ENCODE measurements at regions not wholly inside any gene's neighbourhood (a gene's known extent, or its start where the extent isn't known, plus 50 kb on each side); places are given as distances from the start of the nearest gene placed in this dataset.

DNA sequence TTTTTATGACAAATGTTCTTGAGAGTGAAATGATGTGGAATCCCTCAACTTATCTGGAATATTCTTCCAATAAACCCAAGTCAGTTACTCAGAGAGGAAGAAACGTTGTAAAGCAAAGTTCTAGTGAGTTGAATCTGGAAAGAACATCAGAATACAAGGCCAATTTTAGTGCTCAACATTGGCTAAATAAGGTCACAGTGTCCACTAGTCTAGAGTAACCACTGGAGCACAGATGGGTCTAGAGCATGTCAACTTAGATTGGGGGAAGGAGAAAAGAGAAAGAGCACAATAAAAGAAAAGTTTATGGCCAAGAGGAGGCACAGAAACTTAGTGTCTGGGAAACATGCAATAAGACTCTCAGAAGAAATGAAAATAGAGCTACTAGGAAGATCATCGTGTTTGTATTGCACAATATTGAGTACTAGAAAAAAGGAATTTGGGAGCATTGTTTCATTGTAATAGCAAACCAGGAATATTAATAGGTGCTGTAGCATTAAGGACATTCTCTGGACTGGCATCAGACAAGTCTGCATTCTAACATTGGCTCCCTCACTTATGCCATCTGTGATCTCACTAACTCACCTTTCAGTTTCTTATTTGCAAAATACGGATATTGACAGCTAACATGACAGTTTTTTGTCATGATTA, 1318.5 kb downstream of the PCDH9 start:
- Histone ChIP-seq H3K4me3 (no peak overlapping the region), H3K27ac (peak overlapping the region in 1 of 21 experiments; percentile 12)

DNA sequence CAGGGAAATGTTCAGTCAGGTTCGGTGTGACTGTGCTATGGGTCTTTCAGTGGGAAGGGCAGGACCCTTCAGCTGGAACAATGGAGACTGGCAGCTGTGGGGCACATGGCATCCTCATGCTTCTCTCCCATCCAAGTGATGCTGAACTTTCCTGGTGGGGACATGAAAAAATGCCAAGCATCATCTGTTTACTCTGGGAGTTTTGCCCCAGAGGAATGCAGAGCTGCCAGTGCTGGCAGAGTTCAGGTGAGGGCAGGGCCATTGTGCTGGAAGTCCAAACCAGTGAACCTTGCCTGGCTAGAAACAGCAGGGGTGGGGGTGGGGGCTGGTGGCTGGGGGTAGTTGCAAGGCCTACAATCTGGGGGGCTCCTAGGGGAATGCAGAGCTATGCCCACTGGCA, 1320.6 kb downstream of the PCDH9 start:
- H3K4me3 ChIP-seq = no peak overlapping the region
- no peak overlapping the region for H3K27ac ChIP-seq

DNA sequence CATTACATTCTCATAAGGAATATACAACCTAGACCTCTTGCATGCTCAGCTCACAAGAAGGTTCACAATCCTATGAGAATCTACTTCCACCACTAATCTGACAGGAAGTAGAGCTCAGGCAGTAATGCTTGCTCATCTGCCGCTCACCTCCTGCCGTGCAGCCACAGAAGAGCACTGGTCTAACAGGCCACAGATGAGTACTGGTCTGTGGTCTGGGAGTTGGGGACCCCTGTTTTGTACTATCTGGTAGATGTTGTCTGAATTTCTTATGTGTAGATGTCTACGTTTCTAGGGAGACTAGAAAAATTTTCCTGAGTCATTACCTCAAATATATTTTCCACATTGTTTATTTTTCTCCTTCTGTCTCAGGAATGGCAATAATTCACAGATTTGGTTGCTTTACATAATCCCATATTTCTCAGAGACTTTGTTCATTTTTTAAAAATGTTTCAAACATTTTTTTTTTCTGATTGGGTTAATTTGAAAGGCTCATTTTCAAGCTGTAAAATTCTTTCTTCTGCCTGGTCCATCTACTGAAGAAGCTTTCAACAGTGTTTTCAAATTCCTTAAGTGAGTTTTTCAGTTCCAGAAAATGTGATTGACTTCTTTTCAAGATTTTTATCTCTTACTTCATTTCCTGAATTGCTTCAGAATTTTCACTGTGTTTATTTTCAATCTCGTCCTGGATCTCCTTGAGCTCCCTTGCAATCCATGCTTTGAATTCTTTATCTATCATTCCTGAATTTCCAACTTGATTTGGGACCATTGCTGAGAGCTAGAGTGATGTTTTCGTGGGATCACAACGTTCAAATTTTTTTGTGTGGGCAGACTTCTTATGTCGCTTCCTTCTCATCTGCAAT, 1322.2 kb downstream of the PCDH9 start:
- H3K4me3 ChIP-seq = no peak overlapping the region
- H3K27ac ChIP-seq = no peak overlapping the region

DNA sequence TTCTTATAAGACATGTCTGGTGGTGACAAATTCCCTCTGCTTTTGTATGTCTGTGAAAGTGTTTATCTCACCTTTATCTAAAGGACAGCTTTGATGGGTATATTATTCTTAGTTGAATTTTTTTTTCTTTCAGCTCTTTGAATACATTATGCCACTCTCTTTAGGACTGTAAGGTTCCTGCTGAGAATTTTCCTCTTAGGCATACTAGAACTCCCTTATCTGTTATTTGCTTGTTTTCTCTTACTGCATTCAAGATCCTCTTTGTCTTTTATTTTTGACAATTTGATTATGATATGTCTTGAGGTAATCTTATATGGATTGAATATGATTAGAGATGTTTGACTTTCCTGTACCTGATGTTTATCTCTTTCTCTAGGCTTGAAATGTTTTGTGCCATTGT, 1328.4 kb downstream of the PCDH9 start:
- Histone ChIP-seq H3K4me3 (no peak overlapping the region), H3K27ac (no peak overlapping the region)

DNA sequence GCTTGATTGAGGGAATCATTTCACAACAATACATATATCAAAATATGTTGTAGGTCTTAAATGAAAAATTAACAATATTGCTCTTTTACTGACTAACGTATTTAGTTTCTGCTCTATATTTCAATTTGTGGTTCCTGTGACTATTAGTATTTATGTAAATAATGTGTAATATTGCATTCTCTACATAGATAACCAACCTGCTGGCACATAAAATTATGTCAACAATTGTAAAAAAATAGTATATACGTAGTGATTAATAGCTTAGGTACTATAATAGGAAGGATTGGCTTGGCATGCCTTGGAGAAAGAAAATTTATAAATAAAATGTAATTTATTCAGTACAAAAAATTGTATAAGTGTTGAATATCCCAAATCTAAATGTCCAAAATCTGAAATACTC, 1336.1 kb downstream of the PCDH9 start:
- Histone ChIP-seq H3K4me3 (no peak overlapping the region), H3K27ac (no peak overlapping the region)

DNA sequence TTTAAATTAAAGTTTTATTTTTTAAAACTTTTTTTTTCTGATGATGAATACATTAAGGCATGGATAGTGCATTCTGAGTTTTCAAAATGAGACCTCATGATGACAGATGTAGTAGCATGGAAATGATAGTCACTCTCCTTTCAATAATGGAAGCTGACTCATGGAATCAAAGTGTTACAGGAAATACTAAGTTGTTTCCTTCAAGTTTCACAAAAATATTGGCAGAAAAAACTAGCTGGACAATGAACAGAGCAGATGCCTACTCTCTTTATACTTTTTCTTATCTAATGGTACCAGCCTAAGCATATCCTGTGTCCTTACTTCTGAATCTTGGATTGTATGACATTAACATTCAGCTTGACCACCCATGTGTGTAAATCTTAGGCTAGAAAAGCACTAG, 1337.3 kb downstream of the PCDH9 start:
- no peak overlapping the region for H3K4me3 ChIP-seq
- no peak overlapping the region for H3K27ac ChIP-seq

DNA sequence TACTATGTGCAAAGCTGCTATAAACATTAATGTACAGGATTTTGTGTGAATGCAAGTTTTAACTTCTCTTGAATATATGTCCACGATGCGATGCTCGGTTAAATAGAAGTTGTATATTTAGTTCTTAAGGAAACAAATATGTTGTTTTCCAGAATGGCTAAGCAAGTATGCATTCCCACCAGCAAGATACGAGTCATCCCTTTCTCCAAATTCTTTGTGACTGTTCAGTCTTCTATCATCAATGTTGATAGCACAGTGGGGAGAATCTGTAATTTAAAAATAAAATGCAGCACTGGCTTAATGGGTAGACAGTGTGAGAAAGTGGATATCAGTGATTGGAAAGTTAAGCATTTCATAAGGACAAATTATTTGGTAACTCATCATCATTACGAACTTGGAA, 1340.8 kb downstream of the PCDH9 start:
- no peak overlapping the region for H3K27ac ChIP-seq
- no peak overlapping the region for H3K4me3 ChIP-seq

DNA sequence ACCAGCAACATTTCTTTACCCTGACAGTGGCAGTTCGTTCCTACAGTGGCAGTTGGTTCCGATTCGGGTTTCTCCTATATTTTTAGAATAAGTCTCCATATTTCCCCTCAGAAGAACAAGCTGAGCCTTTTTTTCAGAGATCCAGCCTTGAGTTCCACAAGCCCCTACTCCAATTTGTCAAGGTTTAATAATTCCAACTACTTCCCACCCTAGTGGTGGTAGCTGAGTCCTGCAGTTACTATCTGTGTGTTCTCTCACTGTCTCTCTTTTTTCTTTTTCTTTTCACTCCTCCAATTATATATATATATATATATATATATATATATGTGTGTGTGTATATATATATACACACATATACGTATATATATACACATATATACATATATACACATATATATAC, 1347.3 kb downstream of the PCDH9 start:
- Histone ChIP-seq H3K4me3 (no peak overlapping the region), H3K27ac (no peak overlapping the region)

DNA sequence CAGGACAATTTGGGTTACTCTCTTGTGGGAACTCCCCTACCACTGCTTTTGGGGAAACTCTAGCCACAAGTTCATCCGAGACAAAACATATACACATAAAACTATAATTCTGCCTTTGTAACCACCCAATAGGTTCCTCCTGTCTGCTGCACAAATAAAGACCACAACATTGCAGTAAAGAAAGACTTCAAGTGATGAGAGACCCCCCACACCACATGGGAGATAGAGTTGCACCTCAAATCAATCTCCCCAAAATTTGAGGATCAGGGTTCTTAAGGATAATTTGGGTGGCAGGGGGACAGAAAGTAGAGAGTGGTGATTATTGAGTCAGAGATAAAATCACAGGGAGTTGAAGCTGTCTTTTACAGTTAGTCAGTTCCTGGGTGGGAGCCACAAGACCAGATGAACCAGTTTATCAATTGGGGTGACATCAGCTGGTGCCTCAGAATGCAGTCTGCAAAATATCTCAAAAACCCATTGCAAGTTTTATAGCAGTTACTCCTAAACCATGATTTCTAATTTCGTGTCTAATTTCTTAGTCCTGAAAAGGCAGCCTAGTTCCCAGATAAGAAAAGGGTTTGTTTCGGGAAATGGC, 1348.5 kb downstream of the PCDH9 start:
- no peak overlapping the region for H3K4me3 ChIP-seq
- no peak overlapping the region for H3K27ac ChIP-seq

DNA sequence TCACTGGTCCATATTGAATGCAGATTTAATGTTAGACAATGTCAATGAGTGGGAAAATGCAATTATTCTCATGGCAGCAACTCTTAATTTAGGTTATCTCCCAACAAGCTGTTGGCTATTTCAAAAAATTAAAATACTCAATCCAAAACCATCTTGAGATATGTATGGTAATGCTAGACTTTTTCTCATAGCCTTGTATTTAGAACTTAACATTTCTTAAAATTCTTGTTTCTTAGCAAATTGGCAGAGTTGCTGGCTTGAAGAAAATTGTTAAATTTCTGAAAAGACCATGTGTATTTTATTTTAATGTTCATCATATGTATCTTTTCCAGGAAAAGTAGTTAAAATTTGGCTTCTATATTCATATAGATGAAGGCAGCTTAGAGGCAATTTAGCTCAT, 1355.1 kb downstream of the PCDH9 start:
- Histone ChIP-seq H3K27ac (no peak overlapping the region), H3K4me3 (no peak overlapping the region)

DNA sequence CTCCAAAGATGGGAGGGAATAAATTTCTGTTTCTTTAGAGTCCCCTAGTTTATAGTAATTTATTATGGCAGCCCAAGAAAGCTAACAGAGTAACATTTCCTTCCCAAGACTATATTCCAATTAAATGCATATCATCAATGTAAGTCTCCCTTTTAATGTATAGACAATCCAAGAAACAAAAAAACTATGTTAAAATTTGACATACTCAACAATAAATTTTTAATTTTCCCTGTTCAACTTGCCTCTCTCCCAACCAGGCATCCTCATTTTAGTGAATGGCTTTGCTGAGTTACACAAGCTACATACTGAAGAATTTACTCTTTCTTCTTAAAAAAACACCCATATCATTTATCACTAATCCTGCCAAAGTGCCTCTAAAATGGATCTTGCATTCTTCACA, 1357.7 kb downstream of the PCDH9 start:
- Histone ChIP-seq H3K4me3 (no peak overlapping the region), H3K27ac (no peak overlapping the region)

DNA sequence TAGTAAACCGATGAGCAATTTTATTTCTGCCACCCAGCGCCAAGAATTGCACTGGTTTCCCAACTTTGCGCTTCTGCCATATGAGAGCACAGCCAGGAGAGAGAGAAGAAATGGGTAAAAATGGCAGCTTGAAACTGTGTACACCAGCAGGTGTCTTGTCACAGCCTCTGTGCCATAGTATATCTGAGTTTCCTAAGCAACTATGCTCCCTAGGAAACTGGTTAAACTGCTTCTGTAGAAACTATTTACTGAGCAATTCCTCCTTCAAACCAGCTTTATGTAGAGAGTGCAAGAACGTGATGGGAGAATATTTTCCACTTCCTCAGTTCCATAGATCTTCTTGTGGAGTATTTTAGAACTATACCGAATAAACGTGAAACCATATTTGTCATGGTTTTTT, 1361.3 kb downstream of the PCDH9 start:
- no peak overlapping the region for H3K27ac ChIP-seq

DNA sequence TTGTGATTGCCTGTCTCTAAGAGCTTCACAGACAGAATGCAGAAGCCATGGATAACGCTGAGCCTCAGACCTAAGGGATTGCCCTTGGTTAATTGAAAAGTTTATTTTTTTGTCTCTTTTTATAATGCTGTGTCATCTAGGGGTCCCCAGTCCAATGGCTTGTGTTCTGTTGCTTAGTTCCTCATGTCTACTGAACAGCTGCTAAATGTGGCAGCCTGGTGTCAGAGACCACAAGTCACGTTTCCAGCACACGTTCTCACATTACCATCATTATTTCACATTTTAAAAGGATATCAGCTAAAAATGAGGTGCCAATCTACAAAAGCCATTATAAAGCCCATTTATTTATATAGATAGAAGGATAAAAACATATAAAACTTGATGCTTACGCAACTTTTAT, 1362.0 kb downstream of the PCDH9 start:
- Histone ChIP-seq H3K4me3 (no peak overlapping the region), H3K27ac (no peak overlapping the region)

More for the DNA sequence above, 1361.3 kb downstream of the PCDH9 start:
- no peak overlapping the region for H3K4me3 ChIP-seq

DNA sequence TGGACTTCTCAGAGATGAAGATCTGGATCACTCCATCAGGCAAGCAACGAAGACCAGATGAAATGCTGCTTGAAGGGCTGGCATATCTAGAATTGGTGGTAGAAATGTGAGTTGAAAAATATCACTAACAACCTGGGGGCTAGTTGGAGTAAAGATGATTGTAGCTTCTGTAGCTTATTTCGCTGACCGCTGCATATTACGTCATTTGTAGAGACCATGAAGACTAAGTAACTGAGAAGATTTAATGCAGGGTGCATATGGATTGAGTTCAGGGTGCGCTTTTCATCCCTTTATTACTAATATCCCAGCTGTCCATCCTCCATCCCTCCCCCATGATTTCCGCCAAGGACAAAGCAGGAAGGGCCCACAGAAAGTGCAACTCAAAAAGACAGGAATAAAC, 1364.0 kb downstream of the PCDH9 start:
- H3K27ac ChIP-seq = no peak overlapping the region
- H3K4me3 ChIP-seq = no peak overlapping the region

DNA sequence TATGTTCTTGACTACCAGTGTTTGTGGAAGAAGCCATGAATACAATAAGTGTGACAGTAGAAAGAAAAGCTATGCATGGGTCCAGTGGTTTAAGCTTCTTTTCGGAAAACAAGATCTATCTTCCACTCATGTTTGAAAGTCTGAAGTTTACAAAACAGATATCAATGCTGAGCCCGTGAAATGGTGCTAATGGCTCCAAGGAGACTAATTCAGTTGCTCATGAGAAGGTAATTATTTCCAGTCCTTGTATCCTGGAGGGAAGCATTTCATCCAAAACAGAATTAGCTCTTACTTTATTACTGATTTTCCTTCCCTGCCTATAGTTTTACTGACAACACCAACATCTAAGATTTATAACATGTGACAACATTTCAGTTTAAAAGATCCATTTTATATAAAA, 1364.9 kb downstream of the PCDH9 start:
- no peak overlapping the region for H3K27ac ChIP-seq
- H3K4me3 ChIP-seq = no peak overlapping the region

DNA sequence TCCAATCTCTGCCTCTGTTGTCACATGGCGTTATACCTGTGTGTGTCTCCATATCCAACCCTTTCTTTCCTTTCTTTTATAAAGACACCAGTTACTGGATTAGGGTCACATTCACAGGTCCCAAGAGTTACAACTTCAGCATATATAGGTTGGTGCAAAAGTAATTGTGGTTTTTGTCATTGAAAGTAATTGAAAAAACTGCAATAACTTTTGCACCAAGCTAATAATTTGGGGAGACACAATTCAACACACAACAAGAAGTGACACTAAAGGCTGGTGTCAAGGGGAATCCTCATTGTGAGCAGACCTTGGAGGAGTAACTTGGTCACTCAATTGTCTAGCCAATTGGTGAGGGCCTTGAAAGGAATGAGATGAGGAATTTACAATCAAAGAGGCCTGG, 1366.1 kb downstream of the PCDH9 start:
- no peak overlapping the region for H3K27ac ChIP-seq
- no peak overlapping the region for H3K4me3 ChIP-seq

DNA sequence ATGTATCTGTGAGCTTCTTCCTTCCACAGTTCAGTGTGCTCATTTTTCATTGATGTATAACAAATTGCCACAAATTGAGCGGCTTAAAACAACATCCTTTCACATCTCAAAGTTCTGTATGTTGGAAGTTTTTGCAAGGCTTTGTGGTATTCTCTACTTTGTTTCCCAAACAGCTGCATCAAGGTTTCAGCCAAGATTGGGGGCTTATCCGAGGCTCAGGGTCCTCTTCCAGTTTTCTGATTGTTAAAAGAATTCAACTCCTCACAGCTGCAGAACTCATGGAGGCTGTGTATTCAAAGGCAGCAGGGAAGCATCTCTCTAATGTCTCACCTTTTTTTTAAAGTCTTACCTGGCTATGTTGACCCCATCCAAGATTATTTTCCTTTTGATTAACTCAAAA, 1369.8 kb downstream of the PCDH9 start:
- Histone ChIP-seq H3K27ac (no peak overlapping the region), H3K4me3 (no peak overlapping the region)

DNA sequence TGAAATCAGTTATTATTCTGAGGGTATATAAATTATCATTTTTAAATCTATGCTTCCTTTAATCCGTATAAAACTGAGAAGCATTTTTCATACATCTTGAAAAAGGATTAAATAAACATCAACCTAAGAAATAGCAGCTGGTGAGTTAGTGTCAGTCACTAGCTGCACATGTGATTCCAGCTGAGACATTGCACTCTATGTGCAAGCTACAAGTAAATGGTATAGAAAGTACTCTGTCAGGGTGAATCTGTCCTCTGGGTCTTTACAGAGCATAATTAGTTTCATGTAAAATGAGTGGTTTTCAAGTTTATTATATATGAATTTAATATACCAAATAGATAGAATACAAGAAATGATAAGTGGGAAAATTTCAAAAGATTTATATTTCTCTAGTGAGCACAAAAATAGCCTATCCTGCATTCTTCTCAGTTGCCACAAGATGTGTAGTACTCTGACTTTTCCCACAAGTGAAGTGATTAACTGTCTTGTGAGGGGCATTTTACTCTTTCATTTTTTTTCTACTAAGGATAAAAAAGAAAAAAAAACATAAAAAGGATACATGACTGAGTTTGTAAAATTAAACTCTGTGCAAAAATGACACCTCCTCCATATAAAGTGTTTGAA, 1372.1 kb downstream of the PCDH9 start:
- Histone ChIP-seq H3K27ac (no peak overlapping the region), H3K4me3 (no peak overlapping the region)

DNA sequence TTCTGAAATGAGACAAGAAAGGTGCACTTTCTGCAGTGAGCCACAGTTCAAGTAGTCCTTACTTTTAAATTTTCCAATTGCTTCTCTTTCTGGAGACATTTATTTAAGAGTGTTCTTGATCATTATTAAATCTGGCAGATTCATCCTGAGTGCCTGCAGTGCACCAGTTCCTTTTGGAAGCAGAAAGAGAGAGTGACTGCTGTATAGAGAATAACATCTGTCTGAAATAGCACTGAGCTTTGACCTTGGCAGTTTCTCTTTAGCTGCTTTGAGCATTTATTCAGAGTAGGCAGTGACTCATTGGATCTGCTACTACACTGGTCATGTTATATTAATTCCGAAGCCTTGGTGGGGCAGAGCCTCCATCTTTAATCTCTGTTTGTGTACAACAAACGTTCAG, 1373.7 kb downstream of the PCDH9 start:
- no peak overlapping the region for H3K27ac ChIP-seq
- no peak overlapping the region for H3K4me3 ChIP-seq

DNA sequence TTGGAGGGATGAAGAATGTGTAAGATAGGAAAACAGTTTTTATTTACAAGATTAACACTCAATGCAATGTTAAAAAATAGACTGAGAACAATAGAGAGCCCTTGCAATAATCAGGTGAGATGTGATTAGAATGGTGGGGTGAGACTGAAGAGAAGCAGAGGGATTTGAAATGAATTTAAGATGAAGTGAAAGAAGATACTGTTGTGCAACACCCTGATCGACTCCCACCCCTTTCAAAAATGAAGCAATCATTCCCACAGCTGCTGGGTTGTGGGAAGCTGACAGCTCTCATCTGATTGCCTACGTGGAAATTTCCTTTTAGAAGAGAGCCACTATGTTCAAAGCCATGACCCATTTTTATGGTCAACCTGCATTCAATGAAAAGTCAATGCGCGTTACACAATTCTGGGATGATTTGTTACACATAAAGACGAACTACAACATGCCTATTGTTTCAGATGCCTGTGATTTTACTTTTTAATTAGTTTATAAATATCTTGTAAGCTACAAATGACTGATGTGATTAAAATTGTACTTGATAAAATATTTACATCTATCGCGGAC, 1374.8 kb downstream of the PCDH9 start:
- Histone ChIP-seq H3K27ac (no peak overlapping the region), H3K4me3 (no peak overlapping the region)

Data from skin epidermis (tissue), 12 donors.